CD14-positive monocyte (primary cell): ENCODE measurements at regions not wholly inside any gene's neighbourhood (a gene's known extent, or its start where the extent isn't known, plus 50 kb on each side); places are given as distances from the start of the nearest gene placed in this dataset.

ENCODE experiments used
- DNase-seq, 3 donors: peaks; one replicate each; pipeline ENCODE4 v3.0.0-alpha.2; 2011 to 2022
- H2AFZ ChIP-seq: 2 replicates; pipeline ENCODE4 v1.6.0; 2012; ENCODE audit warnings: mild to moderate bottlenecking, low read depth, low read length, inconsistent platforms; ENCODE audit not compliant: insufficient read depth, poor library complexity, severe bottlenecking
- H3K27ac ChIP-seq, 2 donors: 1 replicate in 1 of 2; 2 replicates in 1 of 2; pipeline ENCODE4 v1.5.1; 2012 to 2013; ENCODE audit warnings: low read length in 2 of 2, control low read depth in 1 of 2, inconsistent platforms in 1 of 2, low read depth in 1 of 2, mild to moderate bottlenecking in 1 of 2
- H3K27me3 ChIP-seq, 2 donors: one replicate each; pipeline versions ENCODE4 v1.6.0 to v1.6.1; 2011 to 2013; ENCODE audit warnings: low read length in 2 of 2; ENCODE audit not compliant: control insufficient read depth in 2 of 2, insufficient read depth in 2 of 2
- H3K36me3 ChIP-seq, 2 donors: replicated peaks in 1 of 2; 1 replicate in 1 of 2; 2 replicates in 1 of 2; pipeline versions ENCODE4 v1.5.1 to v1.6.1; 2012 to 2013; ENCODE audit warnings: low read length in 2 of 2, control low read depth in 1 of 2, inconsistent platforms in 1 of 2, mild to moderate bottlenecking in 1 of 2; ENCODE audit not compliant: insufficient read depth in 2 of 2, control insufficient read depth in 1 of 2
- H3K4me1 ChIP-seq, 2 donors: 1 replicate in 1 of 2; 2 replicates in 1 of 2; pipeline versions ENCODE4 v1.5.1 to v1.6.1; 2012 to 2013; ENCODE audit warnings: low read length in 2 of 2, control low read depth in 1 of 2, inconsistent platforms in 1 of 2, mild to moderate bottlenecking in 1 of 2, moderate library complexity in 1 of 2; ENCODE audit not compliant: insufficient read depth in 2 of 2, control insufficient read depth in 1 of 2
- H3K4me2 ChIP-seq: replicated peaks from 2 replicates; pipeline ENCODE3; 2012; ENCODE audit warnings: low read length, moderate library complexity, mild to moderate bottlenecking; ENCODE audit not compliant: poor library complexity, severe bottlenecking; ENCODE audit errors: extremely low read depth
- H3K4me3 ChIP-seq, 3 experiments: fragments of 200-600 bp in 1 of 3; sonication (generic) in 1 of 3; replicated peaks in 1 of 3; 1 replicate in 2 of 3; 2 replicates in 1 of 3; pipeline ENCODE4 v1.5.1; 2011 to 2013; ENCODE audit warnings: low read length in 3 of 3, mild to moderate bottlenecking in 3 of 3, control low read depth in 2 of 3, low read depth in 2 of 3, inconsistent platforms in 1 of 3, moderate library complexity in 1 of 3
- H3K79me2 ChIP-seq: 2 replicates; pipeline ENCODE4 v1.6.0; 2012; ENCODE audit warnings: mild to moderate bottlenecking, control low read depth, inconsistent platforms, low read length, moderate library complexity; ENCODE audit not compliant: insufficient read depth
- H3K9ac ChIP-seq: 2 replicates; pipeline ENCODE4 v1.6.0; 2017; ENCODE audit warnings: low read length, mild to moderate bottlenecking; ENCODE audit not compliant: insufficient read depth, poor library complexity, severe bottlenecking
- H3K9me3 ChIP-seq, 2 donors: replicated peaks in 1 of 2; 1 replicate in 1 of 2; 2 replicates in 1 of 2; pipeline versions ENCODE4 v1.5.1 to v1.6.1; 2012 to 2013; ENCODE audit warnings: low read length in 2 of 2, control low read depth in 1 of 2; ENCODE audit not compliant: control insufficient read depth in 1 of 2, insufficient read depth in 1 of 2
- H4K20me1 ChIP-seq: 2 replicates; pipeline ENCODE4 v1.6.0; 2012; ENCODE audit warnings: mild to moderate bottlenecking, low read length, control low read depth, moderate library complexity; ENCODE audit not compliant: insufficient read depth
- H3K27ac Mint-ChIP-seq, 7 donors: one replicate each; pipeline ENCODE4 v1.8.0; 2020; ENCODE audit warnings: mild to moderate bottlenecking in 7 of 7, mixed read lengths in 7 of 7, moderate library complexity in 6 of 7, inconsistent platforms in 2 of 7
- H3K27me3 Mint-ChIP-seq, 3 donors: one replicate each; pipeline ENCODE4 v1.8.0; 2021 to 2022; ENCODE audit warnings: low read depth in 3 of 3, mild to moderate bottlenecking in 3 of 3, mixed read lengths in 3 of 3, moderate library complexity in 3 of 3, inconsistent platforms in 1 of 3
- H3K36me3 Mint-ChIP-seq, 2 donors: one replicate each; pipeline ENCODE4 v1.8.0; 2020; ENCODE audit warnings: mixed read lengths in 2 of 2, inconsistent platforms in 1 of 2, mild to moderate bottlenecking in 1 of 2
- H3K4me1 Mint-ChIP-seq: one replicate; pipeline ENCODE4 v1.8.0; 2020; ENCODE audit warnings: mild to moderate bottlenecking, mixed read lengths
- H3K4me3 Mint-ChIP-seq, 2 donors: one replicate each; pipeline ENCODE4 v1.8.0; 2020; ENCODE audit warnings: mild to moderate bottlenecking in 2 of 2, mixed read lengths in 2 of 2, moderate library complexity in 1 of 2
- H3K9me3 Mint-ChIP-seq, 7 donors: one replicate each; pipeline ENCODE4 v1.8.0; 2020 to 2022; ENCODE audit warnings: mixed read lengths in 7 of 7, mild to moderate bottlenecking in 6 of 7, moderate library complexity in 6 of 7, inconsistent platforms in 2 of 7
- WGBS: methylation state at CpG from one replicate; pipeline ENCODE4 v1.1.5; 2013; ENCODE audit warnings: missing lambda C conversion rate; ENCODE audit not compliant: insufficient coverage; 5-methylcytosine and 5-hydroxymethylcytosine counted together
- intact Hi-C, 2 donors: fragments of 100-400 bp; cut with micrococcal nuclease; formaldehyde crosslinking; loops; one replicate each; pipeline versions ENCODE4 v1.15.0 to v1.15.1; 2023
- TF ChIP-seq, protein P1 (sequence below): fragments of 200-600 bp; IDR thresholded peaks from one replicate; pipeline ENCODE4 v1.8.0; 2022; ENCODE audit warnings: antibody characterized with exemption, mild to moderate bottlenecking

DNA sequence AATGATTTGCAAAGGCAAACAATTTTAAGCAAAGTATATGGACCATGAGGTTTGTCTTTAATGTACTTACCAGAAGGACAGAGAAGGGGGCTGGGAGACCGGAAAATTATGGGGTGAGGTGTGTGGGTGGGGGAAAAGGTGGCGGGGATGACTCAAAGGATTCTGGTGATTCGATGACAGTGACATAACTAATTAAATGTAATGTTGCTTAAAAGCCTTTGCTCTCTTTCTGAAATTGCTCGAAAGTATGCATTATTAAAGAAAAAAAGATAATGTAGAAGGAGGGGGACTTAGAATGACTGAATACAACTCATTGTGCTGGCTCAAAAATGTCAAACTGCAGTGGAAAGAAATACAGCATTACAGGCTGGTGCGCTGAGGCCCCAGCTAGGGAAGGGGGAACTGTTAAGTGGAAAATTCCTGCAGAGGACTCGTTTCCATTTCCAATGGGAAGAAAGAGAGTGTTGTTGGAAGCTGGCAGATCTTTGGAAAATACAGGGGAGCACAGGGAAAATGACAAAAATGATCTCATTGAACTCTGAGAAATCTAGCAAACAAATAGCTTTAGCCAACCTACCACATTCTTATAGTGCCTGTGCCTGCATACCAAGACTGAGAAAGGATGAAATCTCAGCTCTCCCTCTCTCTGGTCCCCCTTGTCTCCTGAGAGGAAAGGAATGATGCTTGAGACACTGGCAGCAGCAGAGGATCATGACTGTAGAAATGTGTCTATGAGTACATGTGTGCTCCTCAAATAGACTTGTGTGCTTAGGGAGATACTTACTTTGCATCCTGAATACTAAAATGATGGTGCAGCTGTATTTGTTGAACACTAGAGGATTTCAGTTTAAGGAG lies 632.4 kb downstream of the NYAP2 start:
- intact Hi-C loops: loop anchor here (5.0 to 10.0 kb wide), 2 partner anchors 103 to 105 kb away; no protein-coding TSS in a partner anchor
- Histone ChIP-seq H3K4me1 (peaks cover 30 to 43% of the 10 kb centered on the region in 2 donors), H3K79me2 (no peaks in the 10 kb centered on the region), H3K9me3 (no peaks in the 10 kb centered on the region), H2AFZ (peak overlapping the region; percentile 94), H3K4me3 (peak overlapping the region; percentile 42 to 88 (median 51)), H3K36me3 (no peaks in the 10 kb centered on the region), H3K4me2 (peak overlapping the region; percentile 75), H3K27ac (peak overlapping the region; percentile 97), H3K9ac (peak overlapping the region; percentile 87), H4K20me1 (no peaks in the 10 kb centered on the region), H3K27me3 (no peaks in the 10 kb centered on the region)
- Mint-ChIP-seq H3K4me1 (peaks cover 37% of the 10 kb centered on the region), H3K27ac (peak overlapping the region; percentile 93 to 98 (median 98)), H3K27me3 (peaks cover 0 to 4% (median 0%) of the 10 kb centered on the region in 3 donors), H3K9me3 (peaks cover 2 to 8% (median 5%) of the 10 kb centered on the region in 7 donors), H3K4me3 (peak overlapping the region; percentile 88 to 96), H3K36me3 (peaks cover 0 to 2% of the 10 kb centered on the region in 2 donors)
- peak; percentile 10 to 20 (median 17) for DNase-seq
- TF ChIP-seq, protein P1, sequence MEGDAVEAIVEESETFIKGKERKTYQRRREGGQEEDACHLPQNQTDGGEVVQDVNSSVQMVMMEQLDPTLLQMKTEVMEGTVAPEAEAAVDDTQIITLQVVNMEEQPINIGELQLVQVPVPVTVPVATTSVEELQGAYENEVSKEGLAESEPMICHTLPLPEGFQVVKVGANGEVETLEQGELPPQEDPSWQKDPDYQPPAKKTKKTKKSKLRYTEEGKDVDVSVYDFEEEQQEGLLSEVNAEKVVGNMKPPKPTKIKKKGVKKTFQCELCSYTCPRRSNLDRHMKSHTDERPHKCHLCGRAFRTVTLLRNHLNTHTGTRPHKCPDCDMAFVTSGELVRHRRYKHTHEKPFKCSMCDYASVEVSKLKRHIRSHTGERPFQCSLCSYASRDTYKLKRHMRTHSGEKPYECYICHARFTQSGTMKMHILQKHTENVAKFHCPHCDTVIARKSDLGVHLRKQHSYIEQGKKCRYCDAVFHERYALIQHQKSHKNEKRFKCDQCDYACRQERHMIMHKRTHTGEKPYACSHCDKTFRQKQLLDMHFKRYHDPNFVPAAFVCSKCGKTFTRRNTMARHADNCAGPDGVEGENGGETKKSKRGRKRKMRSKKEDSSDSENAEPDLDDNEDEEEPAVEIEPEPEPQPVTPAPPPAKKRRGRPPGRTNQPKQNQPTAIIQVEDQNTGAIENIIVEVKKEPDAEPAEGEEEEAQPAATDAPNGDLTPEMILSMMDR: no peak
- 15% methylated on average over 3 of the region's 6 CpGs for WGBS

DNA sequence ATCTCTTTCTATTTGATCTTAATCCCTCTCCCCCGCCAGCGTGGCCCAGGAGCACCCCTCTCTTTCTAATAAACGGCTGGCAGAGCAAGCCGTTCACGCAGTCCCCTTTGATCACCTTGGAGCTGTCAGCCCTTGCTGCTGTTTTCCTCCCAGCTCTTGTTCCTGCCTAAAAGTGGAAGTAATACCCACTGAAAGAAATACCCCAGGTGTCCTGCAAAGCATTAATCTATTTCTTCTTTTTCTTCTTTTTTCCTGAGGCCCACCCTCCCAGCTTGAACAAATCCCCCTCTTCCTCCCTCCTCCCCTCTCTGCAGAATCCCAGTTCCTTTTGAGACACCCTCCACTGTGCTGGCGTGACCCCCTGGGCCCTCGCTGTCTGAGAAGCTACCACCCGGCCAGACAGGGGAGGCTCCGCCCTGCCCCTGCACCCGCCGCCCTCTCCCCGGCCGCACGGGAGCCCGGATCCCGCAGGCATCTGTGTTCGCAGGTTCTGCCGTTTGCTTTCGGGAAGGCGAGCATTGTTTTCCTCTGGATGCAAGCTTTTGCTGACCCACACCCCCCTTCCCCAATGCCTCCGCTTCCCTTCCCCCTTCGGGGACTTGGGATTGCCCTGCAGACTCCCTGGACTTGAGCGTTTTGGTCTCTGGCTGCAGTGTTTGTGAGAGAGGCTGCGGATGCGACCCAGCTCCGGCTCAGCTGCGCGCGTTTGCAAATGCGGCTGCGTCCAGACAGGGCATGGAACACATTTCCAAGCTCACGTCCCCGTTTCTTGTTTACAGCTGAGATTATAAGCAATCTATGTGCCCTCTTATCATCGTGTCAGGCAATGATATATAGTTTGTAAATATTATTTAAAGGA lies 631.5 kb downstream of the NYAP2 start:
- Histone ChIP-seq H3K36me3 (no peaks in the 10 kb centered on the region), H3K9me3 (peaks cover 0 to 3% of the 10 kb centered on the region in 2 donors), H3K4me1 (peaks cover 25 to 35% of the 10 kb centered on the region in 2 donors), H3K4me2 (peak overlapping the region; percentile 75), H2AFZ (peak overlapping the region; percentile 94), H3K79me2 (no peaks in the 10 kb centered on the region), H3K27ac (peak overlapping the region; percentile 97), H3K4me3 (peak overlapping the region; percentile 42 to 88 (median 51)), H4K20me1 (no peaks in the 10 kb centered on the region), H3K9ac (peak overlapping the region; percentile 87), H3K27me3 (no peaks in the 10 kb centered on the region)
- TF ChIP-seq, protein P1: no peak
- WGBS: under 1% methylated on average over 30 of the region's 34 CpGs
- DNase-seq: peak; percentile 43 to 52 (median 51)
- Mint-ChIP-seq H3K27ac (peak overlapping the region; percentile 93 to 98 (median 98)), H3K27me3 (peaks cover 0 to 4% (median 0%) of the 10 kb centered on the region in 3 donors), H3K9me3 (peaks cover 5 to 12% (median 7%) of the 10 kb centered on the region in 7 donors), H3K36me3 (peaks cover 3 to 5% of the 10 kb centered on the region in 2 donors), H3K4me3 (peak overlapping the region; percentile 88 to 96), H3K4me1 (peaks cover 31% of the 10 kb centered on the region)
- intact Hi-C loops: loop anchor here (5.0 to 10.0 kb wide), 2 partner anchors 104 to 106 kb away; no protein-coding TSS in a partner anchor
